UCSD-AML1 (cell line): ENCODE measurements at regions not wholly inside any gene's neighbourhood (a gene's known extent, or its start where the extent isn't known, plus 50 kb on each side); places are given as distances from the start of the nearest gene placed in this dataset.

Experiments used
- DNase-seq: peaks from one replicate; lab custom pipeline; 2025; ENCODE audit not compliant: unreplicated experiment; lab: John Stamatoyannopoulos, UW

DNA sequence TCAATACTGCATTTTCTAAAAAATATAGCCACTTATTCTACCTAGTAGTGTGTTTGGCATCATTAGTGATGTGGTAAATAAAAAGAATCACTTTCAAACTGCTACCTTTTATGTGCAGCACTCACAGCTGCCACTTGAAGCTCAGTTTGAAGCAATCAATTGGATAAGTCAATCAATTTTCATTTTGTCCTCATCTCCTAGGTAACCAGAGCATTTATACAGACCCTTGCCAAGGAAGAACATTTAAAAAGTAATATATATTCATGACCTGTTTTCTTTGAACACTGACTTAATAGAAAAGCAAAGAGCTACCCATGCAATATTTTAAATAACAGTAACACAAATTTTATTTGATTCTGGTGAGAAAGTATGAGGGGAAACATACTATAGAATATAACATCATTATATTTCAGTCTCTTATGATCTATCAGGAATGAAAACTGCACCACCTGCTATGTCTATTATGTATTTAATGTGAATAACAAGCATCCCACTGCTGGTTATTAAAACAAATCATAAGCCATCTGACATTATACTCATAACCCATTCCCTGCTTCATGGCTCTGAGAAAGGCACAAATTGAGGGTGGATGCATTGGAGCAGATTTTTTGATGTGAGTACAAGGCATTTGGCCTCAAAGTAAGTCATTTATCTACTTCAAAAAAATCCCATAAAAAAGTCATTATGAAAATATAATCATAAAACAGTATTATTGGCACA lies 168.4 kb upstream of the C21orf91 start:
- no peak for DNase-seq

DNA sequence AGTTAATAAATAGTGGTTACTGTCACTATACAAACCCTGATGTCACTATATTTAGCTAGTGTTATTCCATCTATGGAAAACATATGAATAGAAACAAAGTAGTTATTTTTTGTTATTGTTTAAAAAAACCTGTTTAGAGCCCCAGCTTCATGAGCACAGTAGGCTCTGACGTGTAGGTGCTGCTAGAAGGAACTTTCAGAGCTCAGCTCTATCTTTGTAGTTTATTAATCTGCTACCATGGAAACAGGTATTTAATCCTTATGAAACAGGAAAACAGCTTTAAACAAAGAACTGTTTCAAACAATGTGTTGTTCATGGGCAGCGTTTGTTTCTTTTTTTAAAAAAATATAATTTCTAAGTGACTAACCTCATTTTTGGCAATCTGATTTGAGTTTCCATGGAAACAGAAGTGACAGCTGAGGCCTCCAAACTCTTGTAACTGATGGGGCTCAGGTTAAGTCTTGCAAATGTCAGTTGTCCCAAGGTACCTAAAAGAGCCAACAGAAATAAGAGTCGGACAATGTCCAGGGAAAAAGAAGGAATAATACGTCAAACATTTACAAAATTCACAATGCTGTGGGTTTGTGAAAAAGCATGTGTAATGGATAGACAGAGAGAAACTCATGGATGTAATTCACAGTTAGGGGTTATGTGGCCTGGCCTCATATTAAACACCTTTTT lies 162.0 kb upstream of the C21orf91 start:
- no peak for DNase-seq

DNA sequence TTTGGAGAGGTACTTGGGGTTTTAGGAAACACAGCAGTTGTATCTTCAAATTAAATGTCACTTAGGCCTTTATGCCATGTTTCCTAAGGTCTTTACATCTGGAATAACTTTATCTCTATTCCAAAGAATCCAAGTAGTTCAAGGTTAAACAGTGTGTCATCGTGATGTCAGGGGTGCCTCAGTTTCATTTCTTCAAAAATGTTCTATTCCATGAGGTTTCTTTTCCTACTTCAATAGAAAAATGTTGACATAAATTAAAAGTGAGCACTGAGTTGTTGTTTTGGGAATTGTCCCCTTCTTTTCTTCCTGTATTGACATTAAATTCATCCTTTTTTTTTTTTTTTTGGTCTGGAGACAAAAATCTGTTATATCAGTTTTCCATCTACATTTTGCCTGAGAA lies 160.6 kb upstream of the C21orf91 start:
- DNase-seq: no peak

DNA sequence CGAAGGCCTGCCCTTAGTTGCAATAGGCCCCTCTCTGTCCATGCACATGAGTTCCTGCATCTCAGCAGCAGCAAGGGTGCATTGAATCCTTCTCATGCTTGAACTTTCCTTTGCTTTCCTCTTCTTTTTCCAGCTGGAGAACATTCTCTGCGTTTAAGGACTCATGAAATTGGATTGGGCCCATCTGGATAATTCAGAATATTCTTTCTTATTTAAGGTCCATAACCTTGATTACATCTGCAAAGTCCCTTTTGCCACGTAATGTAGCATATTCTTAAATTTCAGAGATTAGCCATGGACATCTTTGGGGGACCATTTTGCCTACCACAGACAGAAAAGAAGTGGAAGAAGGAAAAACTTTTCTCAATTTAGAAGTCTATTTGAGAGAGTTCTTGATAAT lies 159.7 kb upstream of the C21orf91 start:
- DNase-seq: no peak

DNA sequence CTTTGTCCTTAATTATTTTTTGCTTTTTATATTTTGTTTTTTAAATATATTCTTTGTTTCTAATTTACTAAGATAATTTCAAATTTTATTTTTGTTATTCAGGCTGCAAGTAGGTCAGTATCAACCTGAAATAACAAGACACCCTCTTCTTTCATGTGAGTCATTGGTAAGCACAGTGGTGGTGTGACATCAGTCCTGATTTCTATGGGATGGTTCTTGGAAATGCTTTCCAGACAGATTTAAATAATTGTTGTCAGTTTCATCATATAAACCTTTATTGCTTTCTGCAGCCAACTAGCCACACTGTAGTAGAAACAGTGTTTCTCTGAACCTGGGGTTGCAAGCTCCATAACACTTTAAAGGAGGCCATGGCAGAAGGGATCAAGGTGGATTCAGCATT lies 157.5 kb upstream of the C21orf91 start:
- DNase-seq: no peak

DNA sequence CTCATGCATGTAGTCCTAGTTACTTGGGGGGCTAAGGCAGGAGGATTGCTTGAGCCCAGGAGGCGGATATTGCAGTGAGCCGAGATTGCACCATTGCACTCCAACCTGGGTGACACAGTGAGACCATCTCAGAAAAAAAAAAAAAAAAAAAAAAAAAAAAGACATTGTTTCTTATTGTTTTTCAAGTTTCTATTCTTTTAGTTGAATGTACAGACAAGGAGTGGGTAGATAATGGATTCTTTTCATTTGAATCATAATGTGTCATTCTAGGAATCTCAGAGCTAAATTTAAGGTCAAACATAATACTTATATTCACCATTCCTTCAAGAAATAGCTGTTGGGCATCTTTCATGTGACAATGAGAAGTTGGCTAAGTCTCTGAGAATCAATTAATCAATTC lies 157.0 kb upstream of the C21orf91 start:
- no peak for DNase-seq

DNA sequence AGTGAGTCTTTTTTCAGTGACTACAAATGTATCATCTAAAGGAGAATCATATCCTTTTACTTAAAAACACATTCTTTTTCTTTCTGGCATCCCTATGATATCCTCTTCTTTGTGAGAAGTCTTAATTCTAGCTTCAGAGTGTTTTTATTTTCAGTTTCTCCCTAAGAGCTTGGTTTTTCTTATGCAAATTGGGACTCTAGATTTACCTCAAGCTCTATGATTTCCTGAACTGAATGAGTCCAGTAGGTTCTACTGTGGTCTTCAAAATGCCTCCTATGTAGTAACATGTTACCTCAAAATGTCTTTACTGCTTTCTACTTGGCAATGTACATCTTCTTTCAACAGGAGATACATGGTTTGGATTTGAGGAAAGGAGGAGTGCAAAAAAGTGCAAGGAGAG lies 148.2 kb upstream of the C21orf91 start:
- DNase-seq: no peak

DNA sequence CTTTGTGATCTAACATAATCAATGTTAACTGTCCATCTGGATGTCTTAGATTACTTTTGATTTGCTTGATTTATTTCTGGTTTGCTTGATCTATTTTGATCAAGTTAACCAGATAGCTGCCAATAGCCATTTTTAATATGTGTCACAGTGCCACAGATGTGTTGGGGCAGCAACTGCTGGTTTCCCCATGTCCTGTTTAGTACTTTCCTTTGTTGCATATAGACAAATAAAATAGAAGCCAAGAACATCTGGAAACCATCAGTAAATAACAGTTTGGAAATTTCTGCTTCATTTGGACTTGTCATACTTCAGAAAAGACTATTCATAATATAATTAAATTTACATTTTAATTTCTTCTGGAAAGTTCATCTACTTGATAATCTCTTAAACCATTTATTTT lies 145.6 kb upstream of the C21orf91 start:
- DNase-seq: no peak

DNA sequence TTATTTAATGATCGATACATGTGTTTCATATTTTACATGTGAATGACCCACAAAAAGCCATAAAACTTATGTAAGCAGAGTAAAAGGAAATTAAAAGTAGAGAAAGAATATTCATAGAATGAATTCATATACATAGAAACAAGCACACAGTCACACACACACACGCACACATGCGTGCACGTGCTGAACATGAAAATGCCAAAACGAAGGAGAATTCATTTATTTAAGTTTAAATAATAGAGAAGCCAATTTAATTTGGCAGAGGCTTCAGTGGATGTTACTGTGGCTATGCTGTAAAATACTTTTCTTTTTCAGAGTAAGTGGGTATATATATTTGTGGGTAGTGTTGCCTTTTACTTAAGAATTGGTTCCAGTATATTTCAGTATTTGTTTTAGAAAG lies 145.0 kb upstream of the C21orf91 start:
- DNase-seq: no peak

DNA sequence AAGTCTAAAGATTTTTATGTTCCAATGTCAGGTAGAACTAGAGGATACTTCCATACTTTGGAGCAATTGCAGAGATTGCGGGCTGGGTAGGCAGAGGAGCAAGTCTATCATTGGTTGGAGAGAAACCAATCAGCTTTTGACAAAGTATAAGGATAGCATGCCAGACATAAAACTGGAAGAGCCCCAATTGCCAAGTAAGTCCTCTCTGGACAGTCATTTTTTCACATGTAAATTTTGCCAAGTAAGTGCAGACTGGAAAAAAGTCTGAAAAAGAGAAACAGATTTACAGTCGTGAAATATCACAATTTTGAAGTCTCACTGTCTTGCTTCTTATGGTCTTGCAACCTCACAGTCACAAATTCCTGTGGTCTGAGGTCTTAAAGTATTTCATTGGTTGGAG lies 131.4 kb upstream of the C21orf91 start:
- no peak for DNase-seq

DNA sequence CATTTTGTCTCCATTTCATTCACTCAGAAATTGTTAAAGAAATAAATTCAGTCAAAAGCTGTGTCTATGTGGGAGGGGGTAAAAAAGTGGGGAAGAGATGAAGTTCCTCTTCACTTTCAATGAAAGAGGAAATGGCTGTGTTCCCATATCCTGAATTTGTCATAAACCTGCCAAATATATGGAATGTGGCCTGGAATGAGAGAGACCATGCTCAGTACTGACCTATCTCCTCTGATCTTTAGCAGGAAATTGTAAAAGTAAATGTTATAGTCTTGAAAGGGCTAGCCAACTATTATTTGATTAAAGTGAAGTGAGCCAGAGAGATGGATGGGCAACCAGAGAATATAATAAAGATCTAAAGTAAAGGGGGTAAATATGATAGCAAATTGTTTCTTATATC lies 130.3 kb upstream of the C21orf91 start:
- no peak for DNase-seq

DNA sequence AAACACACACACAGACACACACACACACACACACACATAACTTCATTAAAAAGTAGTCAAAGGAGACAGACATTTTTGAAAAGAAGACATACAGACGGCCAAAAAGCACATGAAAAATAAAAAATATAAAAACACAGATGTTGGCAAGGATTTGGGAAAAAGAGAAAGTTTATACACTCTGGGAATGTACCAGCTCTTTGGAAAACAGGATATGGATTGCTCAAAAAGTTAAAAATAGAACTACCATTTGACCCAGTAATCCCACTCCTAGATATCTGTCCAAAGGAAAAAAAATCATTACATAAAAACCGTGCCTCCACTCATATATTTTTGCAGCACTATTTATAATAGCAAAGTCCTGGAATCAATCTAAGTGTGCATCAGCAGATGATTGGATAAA lies 128.4 kb upstream of the C21orf91 start:
- no peak for DNase-seq

DNA sequence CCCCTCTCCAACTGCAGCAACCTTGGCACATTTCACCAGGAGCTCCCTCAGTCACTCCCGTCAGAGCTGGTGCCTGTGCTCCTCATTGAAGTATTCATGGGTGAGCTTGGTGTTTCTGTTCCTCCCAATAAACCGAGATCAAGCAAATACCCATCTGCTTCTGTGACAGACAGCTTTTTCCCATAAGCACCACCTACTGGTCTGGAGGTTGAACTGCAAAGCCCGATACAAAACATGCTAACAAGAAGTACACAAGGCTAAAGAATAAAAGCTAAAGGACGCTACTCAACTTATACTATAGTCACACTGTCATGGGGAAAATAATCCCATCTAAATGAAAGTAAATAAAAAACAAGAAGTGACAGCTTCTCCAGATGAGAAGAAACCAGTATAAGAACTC lies 111.9 kb upstream of the C21orf91 start:
- DNase-seq: no peak

DNA sequence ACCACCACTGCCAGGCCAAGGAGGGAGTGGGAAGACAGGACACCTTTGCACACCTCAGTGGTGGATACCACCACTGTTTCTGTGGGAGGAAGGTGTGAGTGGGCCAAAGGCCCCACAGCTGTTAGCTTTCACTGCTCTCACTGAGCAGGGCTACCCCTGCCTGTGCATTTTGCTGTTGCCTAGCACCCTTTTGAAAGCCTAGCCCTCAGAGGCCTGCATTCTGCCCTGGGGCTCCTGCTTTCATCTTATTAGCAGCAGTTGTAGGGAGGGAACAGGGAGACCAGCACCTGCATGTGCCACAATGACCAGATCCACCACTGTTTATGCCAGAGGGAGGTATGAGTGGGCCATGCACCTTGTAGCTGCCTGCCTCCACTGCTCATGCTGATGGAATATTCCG lies 110.9 kb upstream of the C21orf91 start:
- no peak for DNase-seq

DNA sequence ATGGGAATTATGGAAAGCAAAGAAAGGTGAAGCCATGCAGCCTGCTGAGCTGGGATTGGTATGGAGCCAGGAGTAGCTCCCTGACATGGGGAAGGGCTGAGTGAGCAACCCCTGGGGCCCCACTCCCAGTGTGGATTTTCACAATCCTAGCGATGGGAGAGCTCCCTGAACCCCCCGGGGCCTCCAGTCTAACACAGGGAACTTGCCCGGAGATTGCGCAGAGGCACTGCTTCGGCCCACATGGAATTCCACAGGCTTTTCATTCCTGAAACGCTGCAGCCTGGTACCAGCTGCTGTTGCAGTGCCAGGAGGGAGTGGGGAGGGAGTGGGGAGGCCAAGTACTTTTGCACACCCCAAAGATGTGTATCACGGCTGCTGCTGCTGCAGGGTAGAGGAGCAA lies 110.4 kb upstream of the C21orf91 start:
- no peak for DNase-seq

DNA sequence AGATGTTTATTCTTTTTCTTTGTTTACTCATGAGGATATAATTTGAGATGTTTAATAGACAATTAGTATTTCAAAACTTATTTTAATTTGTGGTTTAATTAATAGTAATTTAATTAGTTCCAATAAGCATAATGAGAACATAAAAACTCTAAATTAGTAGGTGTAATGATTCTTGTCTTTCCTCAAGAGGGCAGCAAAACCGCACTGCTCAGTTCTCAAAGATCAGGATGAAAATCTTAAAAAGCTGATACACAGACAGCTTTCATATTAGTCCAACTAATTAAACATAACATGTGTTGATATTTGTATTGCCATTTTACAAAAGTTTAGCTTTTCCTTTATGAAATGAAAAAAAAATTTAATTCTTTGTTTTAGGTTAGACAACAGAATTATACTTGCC lies 106.7 kb upstream of the C21orf91 start:
- DNase-seq: no peak

DNA sequence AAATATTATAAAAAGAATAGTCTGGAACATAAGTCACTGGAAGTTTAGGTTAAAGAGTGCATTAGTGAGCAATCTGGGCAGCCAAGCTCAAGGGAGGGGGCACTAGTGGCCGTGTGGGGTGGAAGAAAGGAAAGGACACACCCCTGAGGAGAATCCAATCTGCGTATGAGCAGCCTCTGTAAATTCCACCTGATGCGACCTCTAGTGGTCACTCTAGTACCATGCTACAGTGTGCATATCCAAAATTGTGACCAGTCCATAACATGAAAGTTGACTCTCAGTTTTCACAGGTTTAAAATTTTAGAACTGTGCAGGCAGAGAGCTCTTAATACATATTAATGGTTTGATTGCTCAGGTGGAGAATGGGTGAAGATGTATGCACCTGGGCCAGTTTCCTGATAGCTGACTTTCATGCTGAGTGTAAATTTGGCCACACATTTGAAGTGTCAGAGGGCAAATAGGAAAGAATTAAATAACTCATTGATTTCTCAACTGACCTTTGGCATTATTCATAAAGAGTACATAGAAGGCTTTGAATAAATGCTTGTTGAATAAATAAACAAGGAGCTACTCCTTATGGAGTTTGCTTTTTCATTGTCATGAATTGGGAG lies 105.9 kb upstream of the C21orf91 start:
- DNase-seq: peak; percentile 18

DNA sequence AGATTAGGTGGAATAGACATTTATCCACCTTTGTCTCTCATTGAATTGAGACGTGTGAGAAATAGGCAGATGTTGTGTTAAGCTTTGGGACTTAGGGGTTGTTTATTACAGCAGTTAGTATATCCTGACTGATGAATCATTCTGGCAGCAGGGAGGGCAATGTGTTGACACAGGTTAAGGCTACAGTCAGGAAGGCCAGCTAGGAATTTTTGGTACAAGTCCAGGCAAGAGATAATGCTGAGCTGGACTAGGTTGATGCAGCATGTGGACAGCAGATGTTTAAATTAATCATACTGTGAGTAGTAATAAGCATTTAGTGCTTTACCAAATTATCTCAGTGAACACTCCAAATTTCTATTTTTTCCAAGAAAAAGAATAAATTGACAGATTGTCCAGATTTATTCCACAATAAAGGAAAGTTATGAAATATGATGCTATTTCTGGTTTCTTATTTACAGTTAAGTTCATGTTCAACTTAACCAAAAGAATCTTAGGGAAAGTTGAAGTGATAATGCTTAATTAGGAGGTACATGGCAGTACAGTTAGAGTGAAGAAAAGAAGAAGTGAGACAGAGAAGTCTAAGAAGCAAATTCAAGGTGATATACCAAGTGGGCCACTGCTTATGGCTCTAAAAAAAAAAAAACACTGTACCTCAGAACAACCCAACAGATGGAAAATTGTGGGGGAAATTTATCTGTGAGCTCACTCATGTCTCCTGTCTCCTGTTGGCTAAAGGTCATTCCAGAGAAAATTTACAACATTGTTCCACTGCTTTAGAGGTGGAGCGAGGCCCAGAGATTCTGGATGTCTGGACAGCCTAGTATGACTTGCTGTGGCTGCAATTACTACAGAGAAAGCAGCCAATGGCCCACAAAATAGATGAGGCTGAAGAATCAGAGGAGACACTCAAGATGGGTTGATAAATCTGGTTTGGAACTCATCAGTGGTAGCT lies 102.7 kb upstream of the C21orf91 start:
- no peak for DNase-seq

DNA sequence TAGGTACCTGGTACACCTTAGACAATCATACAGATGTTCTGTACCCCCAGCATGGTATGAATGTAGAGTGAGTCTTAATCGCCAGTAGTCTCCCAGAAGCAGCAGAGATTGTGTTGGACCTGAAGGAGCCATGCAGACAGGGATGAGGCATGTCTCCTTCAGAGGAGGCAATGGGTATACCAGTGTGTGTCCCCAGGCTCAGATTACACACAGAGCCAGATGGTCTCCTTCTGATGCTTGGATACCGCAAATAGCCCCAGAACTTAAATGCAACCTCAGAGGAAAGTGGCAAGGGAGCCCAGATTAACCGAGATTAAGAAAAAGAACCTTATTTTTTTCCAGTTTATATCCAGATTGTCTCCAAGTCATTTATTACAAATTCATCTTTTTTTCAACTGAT lies 96.8 kb upstream of the C21orf91 start:
- no peak for DNase-seq

DNA sequence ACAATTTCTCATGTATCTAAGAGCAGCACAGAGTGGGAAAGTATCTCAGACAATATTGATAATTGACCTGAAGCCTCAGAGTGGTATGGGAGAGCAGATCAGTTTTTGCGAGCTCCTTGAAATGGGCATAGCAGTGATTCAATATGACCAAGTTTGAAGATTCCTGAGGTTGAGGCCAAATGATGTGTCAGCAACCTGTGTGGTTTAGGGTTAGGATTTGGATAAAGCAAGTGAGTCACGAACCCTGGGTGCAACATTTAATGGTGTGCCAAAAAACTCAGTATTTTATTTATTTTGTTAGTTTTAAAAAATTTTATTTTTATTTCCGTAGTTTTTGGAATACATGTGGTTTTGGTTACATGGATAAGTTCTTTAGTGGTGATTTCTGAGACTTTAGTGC lies 92.5 kb upstream of the C21orf91 start:
- no peak for DNase-seq

DNA sequence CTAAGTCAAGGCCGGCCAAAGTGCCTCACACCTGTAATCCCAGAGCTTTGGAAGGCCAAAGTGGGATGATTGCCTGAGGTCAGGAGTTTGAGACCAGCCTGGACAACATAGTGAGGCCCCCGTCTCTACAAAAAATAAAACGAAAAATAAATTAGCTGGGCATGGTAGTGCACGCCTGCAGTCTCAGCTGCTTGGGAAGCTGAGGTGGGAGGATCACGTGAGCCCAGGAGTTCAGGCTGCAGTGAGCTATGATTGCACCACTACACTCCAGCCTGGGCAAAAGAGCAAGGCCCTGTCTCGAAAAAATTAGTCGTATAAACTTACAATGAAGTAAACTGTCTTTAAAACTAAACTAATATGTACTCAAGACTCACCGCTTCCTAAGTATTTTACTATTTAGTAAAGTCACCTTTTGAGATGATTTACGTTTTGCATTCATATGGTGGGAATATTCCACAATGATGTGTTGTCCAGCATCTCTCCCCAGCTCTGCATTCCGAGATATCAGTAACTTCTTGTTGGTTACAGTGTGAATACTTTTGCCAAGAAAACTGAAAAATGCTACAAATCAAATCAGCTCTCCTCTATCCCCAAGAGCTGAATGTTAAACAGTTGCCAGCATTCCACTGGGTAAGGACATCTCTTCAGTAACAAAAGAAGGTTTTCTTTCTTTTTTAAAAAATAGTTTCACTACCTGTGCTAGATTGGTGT lies 84.9 kb upstream of the C21orf91 start:
- no peak for DNase-seq
